CD4-positive, alpha-beta T cell treated with Interleukin-17A for 4 hours (primary cell): ENCODE measurements at regions not wholly inside any gene's neighbourhood (a gene's known extent, or its start where the extent isn't known, plus 50 kb on each side); places are given as distances from the start of the nearest gene placed in this dataset.
"Not testable (repeated sequence)": the region's sequence is repeated elsewhere in the genome, so short reads cannot be mapped to it uniquely, and the experiment has no call there.

Source experiments
- DNase-seq: peaks from one replicate; pipeline ENCODE4 v3.0.0-alpha.2; 2020; ENCODE audit warnings: mixed read lengths

DNA sequence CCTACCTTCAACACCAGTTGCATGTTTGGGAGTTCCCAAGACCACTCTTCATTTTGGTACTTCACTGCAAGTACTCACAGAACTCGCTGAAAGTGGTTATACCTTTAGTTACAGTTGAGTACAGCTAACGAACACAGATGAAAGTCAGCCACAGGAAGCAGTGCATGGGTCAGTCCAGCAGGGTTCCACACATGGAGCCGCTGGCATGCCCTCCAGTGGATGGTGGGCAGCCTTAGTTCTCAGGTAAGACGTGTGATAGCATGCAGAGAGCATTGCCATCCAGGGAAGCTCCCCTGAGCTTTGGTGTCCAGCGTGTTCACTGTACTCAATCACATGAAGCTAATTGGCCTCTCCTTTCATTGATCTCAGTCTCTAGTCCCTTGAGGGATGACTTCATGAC is 815.3 kb downstream of the RNF144A start:
- DNase-seq, result no peak

DNA sequence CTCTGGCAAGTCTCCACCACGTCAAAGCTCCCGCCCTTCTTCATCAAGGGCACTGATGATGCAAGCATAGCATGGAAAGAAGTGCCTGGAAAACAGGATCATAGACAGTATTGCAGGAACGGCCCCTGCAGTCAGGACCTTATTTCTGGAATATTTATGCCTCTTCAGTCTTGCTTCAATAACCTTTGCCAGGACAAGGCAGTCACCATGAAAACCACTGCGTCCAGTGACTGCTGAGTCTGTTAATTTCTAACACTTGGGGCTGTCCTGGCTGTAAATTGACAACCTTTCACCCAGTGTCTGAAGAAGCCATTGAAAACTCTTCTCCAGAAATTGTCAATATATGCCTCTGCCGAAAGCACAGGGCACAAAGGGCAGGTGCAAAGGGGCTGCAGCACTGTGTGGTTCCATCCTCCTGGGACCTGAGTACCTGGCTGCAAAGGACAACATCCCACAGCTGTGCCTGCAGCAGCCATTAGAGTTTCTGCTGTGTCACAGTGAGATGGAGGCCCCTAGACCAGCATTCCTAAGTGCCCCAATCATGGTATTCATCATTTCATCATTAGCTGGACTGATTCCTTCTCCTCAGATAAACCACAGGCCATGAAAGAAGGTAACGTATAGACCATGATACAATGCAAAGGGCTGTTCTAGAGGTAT is 819.6 kb downstream of the RNF144A start:
- DNase-seq, result no peak

DNA sequence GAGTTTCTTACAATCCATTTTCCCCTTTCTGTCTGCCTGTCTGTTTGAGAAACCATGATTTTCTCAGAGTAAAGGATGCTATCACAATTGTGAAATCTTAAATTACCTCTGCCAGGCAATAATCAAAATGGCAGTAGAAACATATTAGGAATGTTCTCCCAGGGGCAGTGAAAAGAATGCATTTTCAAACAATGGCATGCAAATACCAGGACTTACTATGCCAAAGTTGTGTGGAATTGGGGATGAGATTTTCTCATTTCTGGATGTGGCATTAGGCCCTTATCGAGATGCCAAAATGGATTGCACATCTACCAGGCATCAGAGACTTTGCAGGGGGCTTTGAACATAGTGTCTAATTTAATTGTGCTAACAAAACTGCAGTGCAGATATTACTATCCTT is 821.4 kb downstream of the RNF144A start:
- no peak for DNase-seq

DNA sequence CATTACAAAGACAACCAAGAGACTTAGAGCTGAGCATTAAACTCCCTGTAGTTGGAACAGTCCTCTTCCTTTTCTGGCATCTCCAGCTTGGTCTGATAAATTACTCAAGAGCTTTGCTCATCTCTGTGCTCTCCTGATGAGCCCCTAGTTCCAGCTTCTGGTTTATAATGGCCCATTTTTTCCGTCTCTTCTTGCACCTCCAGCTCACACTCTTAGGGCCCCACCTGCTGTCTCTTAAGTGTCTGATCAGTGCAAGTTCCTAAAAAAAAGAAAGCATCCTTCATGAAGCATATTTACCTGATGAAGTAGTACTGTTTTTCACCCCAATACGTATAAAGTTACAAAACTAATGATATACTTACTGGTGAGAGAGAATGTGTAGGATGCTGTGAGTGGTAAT is 822.9 kb downstream of the RNF144A start:
- DNase-seq, result no peak

DNA sequence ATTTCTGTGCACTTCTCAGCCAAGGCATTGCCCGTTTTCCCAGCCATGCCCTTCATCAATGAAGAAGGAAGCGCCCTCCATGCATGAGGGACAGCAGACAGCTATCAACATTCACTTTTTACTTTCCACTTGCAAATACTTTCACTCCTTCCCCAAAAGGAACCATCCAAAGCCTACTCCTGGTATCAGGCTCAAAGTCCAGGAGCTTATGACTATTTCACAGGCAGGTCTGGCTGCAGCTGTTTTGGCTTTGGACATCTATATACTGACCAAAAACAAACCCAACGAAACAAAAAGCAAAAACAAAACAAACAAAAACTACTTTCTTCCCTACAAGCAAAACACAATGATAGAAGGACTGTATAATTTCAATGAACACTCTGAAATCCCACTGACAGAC is 825.1 kb downstream of the RNF144A start:
- DNase-seq, result no peak

DNA sequence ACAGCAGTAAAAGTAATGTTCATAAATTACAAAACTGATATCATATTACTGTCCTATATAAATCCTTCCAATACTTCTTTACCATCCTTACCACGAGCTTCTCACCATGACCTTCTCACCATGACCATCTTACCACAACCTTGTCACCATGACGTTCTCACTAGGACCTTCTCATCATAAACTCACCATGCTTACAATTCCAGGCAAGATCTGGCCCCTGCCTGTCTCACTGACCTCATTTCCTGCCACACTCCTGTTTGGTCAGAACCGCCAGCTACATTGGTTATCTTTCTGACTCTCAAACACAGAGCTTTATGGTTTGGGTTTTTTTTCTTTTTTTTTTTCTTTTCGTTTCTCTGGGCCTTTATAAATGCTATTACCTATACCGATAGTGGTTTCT is 827.6 kb downstream of the RNF144A start:
- DNase-seq, result peak; percentile 25

DNA sequence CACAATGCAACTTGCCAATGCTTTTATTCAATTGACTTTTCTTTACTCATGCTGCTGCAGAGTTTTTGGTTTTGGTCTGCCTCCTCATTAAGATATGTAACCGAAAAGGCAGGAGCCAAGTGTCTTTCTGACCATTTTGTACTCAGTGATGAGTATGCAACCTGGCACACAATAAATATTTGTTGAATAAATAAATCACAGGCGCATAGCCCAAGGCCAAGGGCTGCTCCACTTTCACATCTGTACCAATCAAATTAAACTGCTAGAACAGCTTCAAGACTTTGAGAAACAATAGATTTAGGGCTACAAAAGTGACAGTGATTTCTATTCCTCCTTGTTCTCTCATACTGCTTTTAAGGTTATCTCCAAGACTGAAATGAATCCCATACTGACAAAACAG is 828.2 kb downstream of the RNF144A start:
- no peak for DNase-seq

DNA sequence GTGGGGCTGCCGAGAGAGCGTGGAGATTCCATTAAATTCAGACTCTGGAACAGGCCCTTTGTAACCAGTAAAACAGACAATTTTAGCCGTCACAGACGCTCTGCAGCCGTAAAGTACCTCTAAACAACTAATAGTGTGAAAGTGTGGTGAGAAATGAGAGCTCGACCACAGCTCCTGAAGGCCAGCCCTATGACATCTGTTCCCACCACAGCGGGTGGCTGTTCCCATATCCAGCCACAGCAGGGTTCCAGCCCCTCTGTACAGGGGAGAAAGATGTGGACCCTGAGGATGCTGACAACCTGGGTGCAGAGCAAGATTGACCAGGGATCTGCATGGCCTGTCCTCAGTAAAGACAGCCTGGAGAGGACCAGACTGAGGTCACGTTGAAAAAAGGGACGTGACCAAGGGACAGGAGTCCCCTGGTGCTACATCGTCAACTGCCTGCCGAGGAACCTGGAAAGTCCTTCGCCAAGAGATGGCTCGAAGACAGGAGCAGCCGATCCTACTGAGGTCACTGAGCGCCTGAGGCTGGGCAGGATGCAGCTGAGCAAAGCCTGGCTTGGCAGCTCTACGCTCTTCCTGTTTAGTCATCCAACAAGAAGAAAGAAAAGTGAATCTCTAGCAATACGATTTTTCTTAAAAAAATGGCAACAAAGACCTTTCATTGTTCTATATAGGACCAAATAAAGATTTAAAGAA is 831.7 kb downstream of the RNF144A start:
- peak; percentile 21 for DNase-seq

DNA sequence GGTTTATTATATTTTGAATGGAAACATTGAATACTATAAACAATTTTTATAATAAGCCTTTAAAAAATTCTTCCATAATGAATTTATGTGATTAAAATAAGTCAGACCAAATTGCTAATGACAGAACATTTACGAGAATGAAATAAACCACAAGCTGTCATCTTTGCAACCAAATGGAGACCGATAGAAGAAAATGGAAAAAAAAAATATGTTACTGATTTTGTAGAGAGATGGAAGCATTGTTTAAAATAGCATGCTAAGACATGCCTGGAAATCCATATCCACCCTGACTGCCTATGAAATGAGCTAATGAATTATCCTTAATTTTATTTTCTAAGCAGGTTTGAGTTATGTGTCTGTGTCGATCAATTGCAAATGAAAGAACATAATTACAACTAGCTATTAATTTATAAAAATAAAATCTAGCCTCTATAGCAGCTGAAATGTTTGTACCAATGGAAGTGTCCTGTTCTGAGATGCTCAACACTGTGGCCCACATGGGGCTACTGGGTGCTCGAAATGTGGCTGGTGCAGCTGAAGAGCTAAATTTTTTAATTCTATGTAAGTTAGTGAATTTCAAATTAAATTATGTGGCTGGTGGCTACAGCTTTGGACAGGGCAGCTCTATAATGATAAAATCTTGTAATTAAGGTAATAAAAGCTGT is 832.8 kb downstream of the RNF144A start:
- DNase-seq, result no peak

DNA sequence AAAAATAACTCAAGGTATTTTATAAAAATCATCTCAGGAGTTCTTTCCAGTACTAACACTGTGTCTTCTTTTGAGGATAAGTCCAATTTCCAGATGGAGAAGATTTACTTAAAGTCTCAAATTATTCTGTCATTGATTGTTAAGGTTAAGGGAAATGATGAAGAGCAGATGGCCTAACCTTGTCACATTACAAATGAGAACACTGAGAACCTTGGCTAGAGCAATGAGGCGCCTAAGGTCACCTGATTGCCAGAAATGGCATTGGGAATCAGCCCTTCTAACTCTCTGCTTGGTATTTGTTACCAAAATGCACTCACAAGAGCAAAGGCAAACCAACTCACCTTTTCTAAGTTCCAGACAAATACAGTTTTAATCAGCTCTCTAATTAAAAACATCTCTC is 835.1 kb downstream of the RNF144A start:
- no peak for DNase-seq

DNA sequence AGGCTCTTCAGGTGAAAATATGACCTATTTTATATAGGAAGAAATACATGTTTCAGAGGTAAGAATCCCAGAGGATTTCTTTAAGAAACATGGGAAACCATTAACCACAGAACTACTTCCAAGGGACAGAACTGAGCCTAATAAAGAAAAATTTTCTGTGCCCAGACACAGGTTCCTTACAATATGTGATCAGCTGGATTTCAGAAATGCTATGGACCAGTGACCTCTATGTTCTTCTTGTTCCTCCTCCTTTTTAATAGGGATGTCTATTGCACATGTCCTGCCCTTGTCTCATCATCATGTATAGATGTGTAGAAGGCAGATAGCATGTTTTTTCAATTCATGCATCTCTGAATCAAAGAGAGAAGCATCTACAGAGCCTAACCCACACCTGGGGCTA is 836.6 kb downstream of the RNF144A start:
- no peak for DNase-seq

DNA sequence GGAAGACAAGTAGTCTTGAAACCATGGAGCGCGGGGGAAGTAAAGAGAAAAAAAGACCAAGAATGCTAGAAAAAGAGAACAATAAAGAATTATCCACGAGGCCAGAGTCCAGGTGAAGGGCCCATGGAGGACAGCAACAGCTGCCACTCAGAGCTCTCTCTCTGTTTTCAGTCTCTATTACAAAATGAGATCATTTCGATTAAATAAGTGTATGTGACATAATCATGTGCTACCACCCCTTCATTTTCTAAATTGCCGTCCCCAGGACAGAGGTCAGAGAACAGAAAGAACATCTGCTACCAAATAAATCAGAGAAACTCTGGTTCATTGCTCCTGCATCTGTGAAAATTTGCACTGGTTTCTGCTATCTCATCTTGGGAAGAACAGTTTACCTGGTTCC is 838.7 kb downstream of the RNF144A start:
- no peak for DNase-seq

DNA sequence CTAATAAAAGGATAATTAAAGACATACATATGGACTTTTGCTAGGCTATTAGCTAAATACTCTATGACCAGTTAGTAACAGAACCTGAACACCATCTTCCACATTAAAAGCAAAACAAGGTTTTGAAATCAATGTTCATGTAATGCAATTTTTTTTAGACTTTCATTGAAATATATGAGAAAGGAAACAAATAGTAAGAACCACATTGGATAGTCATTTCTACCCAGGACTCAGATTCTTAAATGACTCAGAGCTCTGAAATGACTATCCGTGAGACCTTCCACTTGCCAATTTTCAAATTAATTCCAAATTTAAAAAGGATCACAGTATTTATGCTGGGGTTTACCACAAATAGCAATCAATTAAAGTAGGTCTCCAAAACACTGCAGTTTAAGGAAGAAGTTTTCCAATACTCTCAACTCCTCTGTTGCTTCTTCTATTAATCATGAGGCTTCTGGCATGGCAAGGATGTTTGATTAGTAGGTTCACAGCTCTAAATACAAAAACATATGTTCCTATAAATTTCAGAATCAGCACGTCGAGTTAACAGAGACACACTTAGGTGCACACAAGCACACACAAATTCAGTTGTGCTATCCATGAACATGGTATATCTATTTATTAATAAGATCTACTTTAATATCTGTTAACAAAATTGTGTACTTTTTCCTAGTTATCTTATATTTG is 841.0 kb downstream of the RNF144A start:
- no peak for DNase-seq

DNA sequence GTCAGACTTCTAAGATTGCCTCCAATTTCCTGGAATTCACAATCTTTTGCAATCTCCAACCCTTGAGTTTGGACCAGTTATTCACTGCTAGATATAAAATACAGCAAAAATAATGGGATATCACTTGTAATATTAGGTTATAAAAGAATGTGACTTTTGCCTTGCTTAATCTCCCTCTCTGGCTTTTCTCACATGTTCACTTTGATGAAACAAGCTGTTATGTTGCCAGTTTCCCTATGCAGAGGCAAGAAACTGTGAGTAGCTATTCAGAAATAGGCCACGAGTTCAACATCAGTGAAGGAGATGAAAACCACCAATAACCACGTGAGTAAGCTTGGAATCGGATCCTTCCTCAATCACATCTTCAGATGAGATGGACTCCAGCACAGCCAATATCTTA is 842.7 kb downstream of the RNF144A start:
- DNase-seq, result no peak

DNA sequence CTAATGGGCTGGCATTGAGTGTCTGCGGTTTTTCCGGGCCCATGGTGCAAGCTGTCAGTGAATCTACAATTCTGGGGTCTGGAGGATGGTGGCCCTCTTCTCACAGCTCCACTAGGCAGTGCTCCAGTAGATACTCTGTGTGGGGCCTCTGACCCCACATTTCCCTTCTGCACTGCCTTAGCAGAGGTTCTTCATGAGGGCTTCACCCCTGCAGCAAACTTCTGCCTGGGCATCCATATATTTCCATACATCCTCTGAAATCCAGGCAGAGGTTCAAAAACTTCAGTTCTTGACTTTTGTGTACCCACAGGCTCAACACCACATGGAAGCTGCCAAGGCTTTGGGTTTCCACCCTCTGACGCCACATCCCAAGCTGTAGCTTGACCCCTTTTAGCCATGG is 846.2 kb downstream of the RNF144A start:
- not testable (repeated sequence) for DNase-seq

DNA sequence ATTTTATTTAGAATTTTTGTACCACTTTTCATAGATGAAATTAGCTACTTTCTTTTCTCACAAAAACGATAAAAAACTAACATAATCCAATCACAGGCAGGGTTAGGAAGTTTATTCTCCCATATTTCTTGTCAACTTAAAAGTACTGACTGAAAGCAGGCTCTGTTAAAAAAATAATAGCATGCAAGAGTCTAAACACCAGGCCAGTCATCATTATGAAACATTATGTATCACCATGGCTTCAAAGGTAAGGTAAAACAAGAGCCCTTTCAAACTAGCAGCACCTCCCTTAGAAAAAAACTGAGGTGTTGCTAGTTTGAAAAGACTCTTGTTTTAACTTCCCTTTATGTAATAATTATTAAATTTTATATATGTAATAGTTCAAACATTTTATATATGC is 848.0 kb downstream of the RNF144A start:
- DNase-seq, result no peak

DNA sequence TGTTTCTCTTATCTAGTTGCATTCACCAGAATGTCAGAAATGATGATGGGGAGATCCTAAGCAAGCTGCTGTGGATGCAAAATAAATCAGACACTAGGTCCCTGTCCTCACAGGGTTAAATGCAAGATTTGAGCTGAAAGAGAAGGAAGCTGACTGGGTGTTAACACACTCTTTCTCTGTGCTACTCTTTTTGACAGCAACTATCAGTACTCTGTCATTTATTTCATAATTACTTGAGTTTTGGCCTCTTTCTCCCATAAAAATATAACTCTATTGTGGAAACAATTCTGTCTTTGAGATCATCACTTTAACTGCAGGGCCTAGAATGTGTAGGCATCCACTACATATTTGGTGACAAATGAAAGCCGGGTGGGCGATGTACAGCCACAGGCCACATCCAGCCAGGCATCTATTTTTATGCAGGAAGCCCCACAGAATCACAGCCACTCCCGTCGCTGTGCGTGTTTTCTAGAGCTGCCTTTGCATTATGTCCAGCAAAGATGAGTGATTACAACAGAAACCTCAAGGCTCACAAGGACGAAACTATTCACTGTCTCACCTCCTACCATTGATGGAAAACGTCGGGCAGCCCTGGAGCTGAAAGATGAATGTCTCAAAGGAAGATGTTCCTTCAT is 849.0 kb downstream of the RNF144A start:
- no peak for DNase-seq

DNA sequence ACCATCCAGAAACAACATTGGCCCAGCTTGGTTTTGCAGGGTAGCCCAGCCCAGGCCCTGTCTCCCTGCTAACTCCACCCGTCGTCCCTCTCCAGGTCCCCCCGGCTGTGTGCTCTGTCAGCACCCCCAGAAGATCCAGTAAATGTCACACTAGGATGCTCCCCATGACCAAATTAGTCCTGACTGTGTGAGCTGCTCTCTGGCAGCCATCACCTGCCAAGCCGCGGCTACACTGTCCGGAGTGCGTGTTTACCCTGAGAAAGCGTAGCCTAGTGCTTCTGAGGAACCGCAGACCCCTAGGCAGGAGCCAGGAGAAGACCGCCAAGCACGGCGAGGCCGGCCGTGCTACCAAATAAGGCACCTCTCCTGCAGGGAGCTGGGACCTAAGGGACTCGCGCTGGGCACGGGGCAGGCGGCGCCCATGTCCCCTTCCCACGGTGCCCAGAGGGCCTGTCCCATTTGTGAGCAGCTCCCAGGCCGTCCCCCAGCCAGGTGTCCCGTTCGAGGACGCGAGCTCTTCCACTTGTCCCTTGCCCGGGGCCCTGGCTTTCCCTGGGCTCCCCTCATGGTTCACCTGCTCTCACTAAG is 849.9 kb downstream of the RNF144A start:
- no peak for DNase-seq

DNA sequence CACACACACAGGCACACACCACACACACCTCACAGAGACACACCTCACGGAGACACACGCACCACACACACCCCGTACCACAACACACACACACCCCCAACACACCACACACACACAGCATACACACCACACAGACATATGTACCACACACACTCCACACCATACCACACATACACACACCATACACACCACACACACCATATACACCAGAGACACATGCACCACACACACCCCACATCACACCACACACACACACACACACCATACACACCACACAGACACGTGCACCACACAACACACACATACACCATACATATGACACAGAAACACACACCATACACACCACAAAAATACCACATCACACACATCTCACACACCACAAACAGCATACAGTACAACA is 850.7 kb downstream of the RNF144A start:
- DNase-seq, result no peak

DNA sequence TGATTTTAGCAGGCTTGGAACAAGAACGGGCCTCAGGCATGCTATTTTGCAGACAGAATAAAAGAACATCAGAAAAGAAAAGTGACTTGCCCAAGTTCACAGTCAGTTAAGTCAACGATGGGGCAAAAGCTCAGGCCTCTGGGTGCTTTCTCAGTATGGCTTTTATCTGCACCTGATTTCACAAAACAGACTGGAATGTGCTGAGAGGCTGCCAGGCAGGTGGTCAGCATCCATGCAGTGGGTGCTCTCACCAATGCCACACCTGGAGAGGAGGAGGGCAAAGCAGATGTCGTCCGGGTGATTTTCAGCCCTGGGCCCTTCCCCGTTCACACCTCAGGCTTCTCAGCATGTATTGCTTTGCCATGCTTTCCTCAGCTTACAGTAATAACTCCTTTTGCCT is 854.6 kb downstream of the RNF144A start:
- no peak for DNase-seq

DNA sequence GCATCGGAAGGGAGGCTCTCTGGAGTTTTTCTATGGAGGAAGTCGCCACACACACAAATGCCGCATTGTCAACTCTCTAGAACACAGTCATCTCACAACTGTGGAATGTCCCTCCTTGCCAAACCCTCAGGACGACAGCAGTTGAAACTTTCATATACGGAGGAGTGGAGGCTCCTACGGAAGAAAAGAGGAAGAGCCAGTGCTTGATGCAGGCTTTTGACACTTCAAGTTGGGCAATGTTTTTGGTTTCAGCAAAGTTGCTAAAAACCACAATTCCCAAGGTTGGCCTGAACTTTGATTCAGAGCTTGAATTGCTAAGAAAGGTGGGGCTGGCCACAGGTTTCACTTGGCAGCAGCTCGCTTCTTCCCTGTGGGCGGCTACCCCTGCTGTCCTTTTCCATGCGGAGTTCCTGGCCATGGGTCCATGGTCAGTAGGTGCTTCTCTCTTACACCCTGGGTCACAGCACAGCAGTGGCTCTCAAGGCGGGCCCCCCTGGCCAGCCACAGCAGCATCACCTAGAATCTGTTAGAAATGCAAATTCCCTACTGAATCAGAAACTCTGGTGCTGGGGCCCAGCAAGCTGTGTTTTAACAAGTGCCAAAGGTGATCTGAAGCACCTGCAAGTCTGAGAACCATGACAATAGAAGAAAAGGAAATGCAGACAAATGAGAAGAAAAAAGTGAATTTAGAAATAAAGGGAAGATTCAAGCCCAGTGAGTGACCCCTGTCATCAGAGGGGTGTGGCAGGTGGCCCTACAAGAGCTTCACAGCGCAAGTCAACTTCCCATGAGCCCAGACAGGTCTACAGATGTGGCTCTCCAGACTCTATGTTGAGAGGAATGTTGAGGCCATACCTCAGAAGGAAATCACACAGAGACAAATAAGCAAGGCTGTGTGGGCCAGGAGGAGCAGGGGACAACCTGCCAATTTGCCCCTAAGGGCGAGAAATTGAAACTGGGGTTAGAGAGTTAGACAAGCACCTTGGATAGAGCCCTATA is 856.4 kb downstream of the RNF144A start:
- no peak for DNase-seq

DNA sequence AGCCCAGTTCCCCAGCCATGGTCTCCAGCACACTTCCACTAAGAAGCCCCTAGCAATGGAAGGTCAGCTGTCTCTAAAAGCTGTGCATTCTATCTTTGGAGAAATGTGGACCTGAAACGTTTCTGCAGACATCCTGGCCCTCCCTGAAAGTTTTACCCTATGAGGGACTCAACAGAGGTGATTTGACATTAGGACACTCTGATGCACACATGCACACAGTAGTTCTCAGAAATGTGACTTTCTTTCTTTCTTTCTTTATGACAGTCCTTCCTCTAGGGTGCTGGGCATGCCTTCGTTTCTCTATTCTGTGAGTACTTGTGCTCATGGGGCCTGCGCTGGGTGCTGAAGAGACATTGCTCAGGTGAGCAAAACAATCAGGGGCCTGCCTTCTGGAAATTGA is 857.3 kb downstream of the RNF144A start:
- DNase-seq, result no peak
